Body of pancreas (tissue), 4 donors: ENCODE measurements at regions not wholly inside any gene's neighbourhood (a gene's known extent, or its start where the extent isn't known, plus 50 kb on each side); places are given as distances from the start of the nearest gene placed in this dataset.

Experiments used
- CTCF ChIP-seq, 7 experiments: fragments of 450-650 bp in 4 of 7; fragments of 200-600 bp in 3 of 7; sonication (generic) in 3 of 7; IDR thresholded peaks; one replicate each; pipeline ENCODE4 v1.5.1; 2016 to 2019; ENCODE audit warnings: antibody characterized with exemption in 7 of 7
- POLR2A ChIP-seq, 3 donors: fragments of 450-650 bp; IDR thresholded peaks; one replicate each; pipeline ENCODE4 v1.6.1; 2016; ENCODE audit warnings: antibody characterized with exemption in 3 of 3, mild to moderate bottlenecking in 2 of 3

GRCh38 chr10:2826675-2827074, 240.7 kb upstream of the PFKP start:
- TF ChIP-seq POLR2A (IDR thresholded peaks at IDR 0.05): no peak
- no peak for TF ChIP-seq CTCF (IDR thresholded peaks at IDR 0.05)
